NCI-H1417 treated with DMSO at 0.1 percent for 48 hours (cell line): ENCODE measurements at regions not wholly inside any gene's neighbourhood (a gene's known extent, or its start where the extent isn't known, plus 50 kb on each side); places are given as distances from the start of the nearest gene placed in this dataset.
"Not testable (repeated sequence)": the region's sequence is repeated elsewhere in the genome, so short reads cannot be mapped to it uniquely, and the experiment has no call there.

Experiments
- DNase-seq: peaks from one replicate; lab custom pipeline; 2025; lab: John Stamatoyannopoulos, UW

DNA sequence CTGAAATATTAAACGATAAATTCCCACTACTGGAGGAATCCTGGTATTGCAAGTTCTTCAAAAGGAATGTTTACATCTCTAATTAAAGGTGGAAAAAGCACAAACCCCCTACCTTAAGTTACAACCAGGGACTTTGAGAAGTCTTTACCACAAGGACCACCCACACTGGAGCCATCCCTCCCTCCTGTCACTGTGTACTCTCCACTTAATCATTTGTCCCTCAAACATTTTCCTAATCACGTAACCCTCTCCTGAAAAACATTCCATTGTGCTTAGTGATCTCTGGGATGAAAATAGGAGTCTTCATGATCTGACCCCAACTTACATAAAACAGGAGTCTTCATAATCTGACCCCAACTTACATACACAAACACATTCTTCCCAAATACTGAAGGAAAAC, 85.7 kb downstream of the SUCLG1 start:
- no peak for DNase-seq

DNA sequence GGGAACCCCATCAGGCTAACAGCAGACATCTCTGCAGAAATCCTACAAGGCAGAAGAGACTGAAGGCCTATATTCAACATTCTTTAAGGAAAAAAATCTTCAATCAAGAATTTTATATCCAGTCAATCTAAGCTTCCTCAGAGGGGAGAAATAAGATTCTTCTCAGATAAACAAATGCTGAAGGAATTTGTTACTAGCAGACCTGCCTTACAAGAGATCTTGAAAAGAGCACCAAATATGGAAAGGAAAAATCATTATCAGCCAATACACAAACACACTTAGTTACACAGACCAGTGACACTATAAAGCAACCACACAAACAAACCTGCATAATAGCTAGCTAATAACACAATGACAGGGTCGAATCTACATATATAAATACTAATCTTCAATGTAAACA, 96.5 kb downstream of the SUCLG1 start:
- no peak for DNase-seq

DNA sequence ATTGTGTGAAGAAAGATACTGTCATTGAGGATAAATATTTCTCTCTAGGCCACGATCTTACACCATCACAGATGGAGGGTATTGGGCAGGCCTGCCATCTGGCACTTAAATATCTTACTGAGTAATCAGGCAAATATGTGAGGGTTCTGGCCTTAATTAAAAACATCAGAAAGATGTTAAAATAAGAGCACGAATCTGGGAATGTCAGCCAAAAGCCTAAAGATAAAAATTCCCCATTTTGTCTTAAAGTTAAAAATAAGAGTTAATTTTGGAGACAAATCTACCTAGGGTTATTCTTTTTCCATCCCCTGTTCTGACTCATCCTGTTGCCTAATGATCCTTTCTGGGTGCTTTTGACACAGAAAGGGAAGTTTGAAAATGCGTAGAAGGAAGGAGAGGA, 121.0 kb downstream of the SUCLG1 start:
- DNase-seq = no peak

DNA sequence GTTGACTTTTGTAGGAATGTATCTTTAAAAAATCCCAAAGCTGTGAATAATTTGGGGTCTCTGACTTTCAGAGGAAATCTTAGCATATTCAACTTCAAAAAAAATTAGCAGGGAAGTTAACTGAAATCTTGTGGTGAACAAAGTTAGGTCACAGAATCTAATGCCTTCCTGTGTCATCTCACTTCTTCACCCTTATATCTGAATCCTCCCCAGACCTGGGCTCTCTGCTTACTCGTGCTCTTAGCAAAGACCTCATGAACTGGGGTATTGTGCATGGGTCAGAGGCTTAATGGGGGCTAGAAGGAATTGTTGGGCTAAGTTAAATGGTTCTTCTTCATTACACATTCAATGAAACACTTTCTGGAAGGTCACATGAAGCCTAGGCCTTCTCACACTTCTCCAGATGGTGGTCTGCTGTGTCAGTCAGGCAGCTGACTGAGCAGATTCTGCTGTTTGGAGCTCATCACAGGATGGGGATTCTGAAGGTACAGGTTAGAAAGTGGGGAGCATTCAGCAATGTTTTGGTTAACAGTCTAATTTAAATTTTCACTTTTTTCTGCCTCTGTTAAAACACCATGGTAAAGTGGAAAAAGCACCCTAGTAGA, 131.3 kb downstream of the SUCLG1 start:
- no peak for DNase-seq

DNA sequence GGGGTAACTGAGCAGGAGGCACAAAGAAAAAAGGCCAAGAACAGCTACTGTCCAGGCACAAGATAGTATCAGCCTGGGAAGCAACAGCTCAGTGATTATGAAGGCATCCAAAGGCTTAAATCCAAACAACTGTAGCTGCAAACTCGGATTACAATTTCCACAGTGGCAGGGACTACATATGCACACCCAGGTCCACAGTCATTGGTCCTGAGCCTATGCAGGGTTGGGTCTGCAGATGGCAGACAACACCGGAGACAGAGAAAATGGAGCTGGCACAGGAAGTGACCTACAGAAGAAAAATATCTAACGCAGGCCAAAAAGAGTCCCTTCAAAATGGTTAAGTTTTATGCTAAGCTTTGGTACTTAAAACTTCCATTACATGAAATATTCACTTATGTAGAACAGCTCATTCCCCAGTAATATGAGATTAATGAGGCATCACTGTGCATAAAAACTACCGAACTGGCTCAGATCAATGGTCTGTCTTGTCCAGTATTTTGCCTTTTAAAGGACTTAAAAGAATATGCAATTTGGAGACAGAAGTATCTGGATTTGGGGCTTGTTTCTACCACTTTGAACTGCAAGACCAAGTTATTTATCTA, 132.1 kb downstream of the SUCLG1 start:
- no peak for DNase-seq

DNA sequence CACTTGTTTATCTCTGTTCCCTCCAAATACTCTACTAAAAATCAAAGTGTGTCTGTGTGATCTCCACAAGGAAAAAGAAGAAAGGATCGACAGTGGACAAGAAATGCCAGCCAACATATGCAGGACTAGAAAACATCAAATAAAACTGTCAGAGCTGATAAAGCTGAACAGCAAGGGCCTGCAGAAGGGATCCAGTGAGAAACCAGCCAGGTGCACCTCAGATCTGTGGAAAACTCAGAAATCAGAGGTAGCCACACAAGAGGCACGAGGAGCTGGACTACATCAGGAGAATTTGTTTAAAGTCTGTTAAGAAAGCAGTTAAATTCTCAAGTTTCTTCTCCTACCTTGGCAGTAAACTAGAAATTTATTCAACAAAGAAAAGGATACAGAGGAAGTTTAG, 135.2 kb downstream of the SUCLG1 start:
- DNase-seq = no peak

DNA sequence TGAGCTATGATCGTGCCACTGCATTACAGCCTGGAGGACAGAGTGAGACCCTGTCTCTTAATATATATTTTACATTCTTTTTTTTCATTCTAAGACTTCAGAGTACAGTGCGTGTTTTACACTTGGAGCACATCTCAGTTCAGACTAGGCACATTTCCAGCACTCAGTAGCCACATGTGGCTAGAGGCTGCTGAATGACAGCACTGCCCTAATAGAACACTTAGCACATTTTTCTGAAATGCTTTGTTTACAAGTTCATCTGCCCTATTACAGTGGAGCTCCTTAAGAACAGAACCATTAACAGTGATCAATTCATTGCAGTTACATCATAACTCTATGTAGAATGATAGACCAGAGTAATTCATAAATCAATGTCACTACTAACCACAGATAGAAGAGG, 138.1 kb downstream of the SUCLG1 start:
- DNase-seq = no peak

DNA sequence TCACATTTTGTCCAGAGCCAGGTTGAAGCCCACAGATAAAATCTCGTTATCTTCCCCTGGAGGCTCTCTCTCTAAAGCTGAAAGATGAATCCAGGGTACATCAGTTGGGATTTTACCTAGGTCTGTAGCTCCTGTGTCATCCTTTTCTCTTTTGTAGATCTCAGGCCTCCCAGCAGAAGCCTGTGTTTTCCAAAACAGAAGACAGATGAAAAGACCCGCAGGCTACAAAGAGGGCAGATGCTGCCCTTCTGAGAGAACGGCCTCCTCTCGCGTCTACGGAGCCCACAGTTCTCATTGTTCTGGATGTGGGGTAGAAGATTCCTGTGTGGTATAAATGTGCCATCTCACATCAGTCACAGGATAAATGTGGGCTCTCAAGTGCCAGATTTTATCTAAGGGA, 139.5 kb downstream of the SUCLG1 start:
- no peak for DNase-seq

DNA sequence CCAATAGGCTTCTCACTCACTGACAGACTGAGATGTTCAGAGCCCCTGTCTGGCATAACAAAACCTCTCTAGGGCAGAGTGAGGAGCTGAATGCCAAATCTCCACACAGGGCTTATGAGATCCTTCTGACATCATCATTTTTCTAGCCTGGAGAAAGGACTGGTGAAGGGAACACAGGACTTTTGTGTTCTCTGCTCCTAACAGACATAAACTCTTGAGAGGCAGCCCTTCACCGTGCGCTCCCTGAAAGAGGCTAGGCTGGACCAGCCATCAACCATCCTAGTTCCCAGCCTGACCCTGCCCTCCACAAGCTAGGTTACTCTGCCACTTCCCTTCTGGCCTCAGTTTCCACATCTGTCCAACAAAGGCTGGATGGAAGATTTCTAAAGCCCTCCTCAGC, 141.9 kb downstream of the SUCLG1 start:
- DNase-seq = no peak

DNA sequence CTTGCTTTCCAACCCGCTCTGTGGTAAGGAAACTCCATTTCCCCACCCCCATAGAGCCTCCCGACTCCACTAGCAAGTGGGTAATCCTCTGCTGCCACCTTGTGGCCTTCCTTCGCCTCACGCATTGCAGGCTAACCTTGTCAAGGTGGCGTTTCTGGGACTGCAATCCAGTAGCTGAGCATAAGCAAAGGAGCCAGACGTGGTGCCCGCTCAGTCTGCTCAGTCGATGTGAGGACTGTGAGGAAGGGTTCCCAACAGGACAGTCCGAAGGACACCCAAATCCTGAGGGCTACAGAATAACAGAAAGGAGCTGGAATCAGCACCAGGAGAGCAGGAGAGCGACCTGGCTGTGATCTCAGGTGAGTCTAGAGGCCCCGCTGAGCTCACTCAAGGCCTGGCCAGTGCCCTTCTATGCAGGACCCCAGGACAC, 144.2 kb downstream of the SUCLG1 start:
- DNase-seq = no peak

DNA sequence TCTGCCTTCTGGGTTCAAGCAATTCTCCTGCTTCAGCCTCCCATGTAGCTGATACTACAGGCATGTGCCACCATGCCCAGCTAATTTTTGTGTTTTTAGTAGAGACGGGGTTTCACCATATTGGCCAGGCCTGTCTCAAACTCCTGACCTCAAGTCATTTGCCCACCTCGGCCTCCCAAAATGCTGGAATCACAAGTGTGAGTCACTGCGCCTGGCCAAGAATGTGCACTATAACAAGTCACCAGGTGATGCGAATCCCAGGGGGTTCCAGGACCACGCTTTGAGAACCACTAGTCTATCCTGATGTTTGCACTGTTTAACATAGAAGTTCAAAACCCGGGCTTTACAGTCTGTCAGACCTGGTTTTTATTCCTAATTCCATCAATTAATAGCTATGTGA, 144.8 kb downstream of the SUCLG1 start:
- no peak for DNase-seq

DNA sequence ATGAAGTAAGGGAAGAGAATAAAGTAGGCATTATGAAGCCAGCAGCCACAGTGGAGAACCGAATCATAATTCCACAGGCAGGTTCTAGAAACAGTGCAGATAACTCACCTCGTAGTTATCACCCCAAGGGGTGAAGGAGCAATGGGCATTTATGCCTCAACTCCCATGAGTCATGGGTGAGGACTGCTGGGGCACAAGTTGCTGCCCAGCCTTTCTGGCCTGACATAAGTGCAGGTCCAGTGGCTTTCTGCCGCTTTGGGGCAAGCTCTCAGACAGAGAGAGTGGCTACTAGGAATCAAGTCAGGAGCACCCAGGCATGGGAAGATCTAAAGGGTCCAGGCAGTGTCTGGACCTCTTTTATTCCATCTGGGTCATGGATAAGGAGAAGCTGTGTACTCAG, 149.8 kb downstream of the SUCLG1 start:
- no peak for DNase-seq

DNA sequence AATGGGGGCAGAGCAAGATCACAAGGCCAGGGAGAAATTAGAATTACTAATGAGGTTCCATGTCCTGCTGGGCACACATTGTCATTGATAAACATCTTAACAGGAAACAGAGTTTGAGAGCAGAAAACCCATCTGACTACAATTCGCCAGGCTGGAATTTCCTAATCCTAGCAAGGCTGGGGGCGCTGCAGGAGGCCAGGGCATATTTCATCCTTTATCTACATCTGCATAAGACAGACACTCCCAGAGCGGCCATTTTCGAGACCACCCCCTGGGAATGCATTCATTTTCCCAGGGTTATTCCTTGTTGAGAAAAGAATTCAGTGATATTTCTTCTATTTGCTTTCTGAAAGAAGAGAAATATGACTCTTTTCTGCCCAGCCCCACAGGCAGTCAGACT, 152.7 kb downstream of the SUCLG1 start:
- DNase-seq = no peak

DNA sequence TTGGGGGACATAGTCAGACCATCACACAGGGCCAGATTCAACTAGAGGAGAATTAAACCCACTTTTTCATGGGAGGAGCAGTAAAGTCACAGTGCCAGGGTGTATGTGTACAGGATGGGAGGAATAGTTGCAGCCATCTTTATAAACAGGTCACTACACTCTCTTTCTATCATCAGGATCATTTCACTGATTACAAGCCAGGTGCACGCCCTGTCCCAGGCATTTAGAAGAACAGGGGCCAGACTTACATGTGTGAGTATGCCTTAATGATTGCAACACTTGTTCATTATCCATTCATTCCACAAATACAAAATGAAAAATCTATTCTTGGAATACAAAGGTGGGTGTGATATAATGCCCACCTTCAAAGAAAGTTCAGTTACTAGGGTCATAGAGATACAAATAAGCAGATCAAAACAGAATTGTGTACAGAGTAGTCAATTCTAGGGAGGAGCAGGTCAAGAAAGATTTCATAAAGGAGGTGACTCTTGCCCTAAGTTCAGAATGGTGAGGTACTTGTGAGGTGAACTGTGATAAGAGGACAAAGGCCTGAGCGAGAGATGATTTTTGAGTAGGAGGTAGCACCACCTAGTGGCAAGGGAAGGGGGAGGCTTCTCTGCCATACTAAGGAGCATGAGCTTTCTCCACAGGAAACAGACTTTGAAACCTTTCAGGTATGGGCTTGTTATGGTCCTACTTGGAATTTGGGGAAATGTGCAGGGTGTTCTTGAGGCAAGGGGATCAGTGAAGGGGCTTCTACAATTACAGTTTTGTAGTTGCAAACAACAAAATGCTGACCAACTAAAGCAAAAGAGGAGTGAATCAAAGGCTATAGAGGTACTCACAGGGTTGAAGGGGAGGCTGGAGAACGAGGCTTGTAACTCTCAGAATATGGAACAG, 156.3 kb downstream of the SUCLG1 start:
- no peak for DNase-seq

DNA sequence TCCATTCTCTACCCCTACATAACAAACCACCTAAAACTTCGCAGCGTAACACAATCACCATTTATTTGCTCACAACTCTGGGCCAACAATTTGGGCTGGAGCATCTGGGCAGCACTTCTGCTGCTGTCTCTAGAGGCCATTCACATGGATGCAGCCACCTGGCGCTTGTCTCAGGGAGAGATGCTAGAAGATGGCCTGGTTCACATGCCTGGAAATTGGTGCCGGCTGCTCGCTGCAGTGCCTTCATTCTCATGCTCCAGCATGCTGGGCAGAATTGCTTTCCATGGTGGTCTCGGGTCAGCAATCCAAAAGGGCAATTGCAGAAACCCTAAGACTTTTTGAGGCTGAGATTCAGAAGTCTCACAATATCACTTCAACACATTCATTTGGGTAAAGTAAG, 157.4 kb downstream of the SUCLG1 start:
- DNase-seq = no peak

DNA sequence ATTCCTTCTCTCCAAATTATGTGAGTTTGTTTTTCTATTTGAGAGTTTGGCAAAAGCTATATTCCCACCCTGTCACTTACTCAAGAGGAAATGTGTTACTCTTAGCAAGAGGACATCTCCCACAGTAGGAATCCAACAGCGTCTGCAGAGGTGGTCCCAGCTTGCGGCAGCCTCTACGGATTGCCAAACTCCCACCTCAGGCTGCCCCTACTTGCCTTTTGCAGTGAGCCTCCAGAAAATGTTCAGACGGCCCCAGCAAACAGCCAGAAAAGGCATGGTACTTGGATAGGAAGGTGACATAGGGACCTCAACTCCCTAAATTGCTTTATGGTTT, 158.4 kb downstream of the SUCLG1 start:
- DNase-seq = no peak

DNA sequence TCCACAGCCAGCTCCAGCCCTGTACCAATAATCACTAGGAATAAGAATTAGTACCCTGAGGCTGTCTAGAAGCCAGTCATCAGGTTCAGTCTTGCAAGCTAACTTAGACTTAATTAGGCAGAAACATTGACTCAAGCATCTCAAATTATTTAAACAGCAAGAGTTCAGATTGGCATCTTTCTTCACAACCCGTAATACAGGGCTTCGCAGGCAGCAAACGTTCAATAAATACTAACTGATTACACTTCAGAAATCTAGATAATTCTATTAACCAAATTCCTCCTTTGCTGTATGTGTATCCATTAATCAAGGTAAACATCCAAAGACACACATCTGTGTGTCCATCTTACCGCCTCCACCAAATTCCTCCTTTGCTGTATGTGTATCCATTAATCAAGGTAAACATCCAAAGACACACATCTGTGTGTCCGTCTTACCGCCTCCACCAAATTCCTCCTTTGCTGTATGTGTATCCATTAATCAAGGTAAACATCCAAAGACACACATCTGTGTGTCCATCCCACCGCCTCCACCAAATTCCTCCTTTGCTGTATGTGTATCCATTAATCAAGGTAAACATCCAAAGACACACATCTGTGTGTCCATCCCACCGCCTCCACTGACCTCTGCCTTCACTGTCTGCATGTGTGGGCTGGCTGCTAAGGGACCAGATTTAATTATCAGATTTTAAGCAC, 158.9 kb downstream of the SUCLG1 start:
- not testable (repeated sequence) for DNase-seq

DNA sequence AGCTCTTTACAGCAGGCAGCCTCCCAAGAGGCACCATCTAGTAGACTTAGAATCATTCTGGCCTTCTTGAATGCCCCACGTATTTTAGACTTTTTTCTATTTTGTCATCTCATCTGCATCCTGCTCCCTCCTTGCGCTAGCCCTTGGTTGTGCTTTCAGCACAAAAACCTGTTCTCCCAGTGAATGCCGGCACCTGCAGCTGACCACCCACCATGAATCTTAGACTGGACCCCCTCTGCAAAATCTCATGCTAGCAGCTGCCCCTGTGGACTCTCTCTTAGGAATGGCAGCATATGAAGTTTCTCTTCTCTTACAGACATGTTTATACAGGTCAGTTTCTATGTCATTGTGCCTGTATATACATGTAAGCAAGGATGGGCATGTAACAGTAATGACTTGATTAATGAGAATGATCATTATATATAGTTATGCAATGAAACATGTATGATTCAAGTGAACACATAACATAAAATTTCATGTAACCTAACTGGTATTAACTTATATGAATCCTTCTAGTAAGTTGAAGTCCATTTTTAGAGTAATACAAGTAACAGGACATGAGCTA, 159.8 kb downstream of the SUCLG1 start:
- no peak for DNase-seq

DNA sequence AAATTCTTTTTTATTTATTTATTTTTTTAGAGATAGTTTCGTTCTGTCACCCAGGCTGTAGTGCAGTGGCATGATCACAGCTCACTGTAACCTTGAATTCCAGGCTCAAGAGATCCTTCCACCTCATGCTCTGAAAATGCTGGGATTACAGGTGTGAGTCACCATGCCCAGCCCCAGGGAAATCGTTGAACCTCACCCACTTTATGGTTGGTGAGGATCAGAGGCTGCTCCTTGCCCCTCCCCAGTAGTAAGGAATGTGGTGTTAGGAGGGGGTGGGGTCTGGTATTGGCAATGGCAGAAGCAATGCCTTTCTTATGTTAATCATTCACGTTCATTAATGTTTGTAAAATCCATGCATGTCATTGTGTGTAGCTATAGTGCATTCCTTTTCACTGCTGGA, 161.9 kb downstream of the SUCLG1 start:
- no peak for DNase-seq

DNA sequence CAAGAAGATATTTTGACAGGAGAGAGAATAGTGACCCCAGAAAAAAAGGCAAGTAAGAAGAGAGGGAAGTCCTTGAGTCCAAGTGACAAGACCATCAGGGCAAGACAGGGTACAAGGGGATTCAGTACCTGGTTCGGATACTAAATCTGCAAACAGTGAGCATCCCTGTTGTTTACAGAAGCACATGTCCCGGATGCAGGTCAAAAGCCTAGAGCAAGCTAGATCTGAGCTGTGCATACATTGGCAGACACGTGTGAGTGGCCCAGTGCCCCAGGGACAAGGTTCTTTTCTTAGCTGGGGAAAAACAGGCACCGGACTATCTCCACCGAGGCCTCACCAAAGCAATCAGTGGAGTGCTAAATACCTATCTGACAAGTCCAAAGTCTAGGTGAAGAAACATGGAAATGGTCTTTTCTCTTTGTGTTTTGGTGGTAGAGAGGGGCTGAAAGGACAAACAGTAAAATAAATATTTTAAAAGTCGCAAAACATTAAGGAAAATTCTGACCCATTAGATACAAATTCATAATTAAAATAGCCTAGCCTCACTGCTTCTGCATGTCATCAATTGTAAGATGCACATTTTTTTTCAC, 165.2 kb downstream of the SUCLG1 start:
- DNase-seq = no peak

DNA sequence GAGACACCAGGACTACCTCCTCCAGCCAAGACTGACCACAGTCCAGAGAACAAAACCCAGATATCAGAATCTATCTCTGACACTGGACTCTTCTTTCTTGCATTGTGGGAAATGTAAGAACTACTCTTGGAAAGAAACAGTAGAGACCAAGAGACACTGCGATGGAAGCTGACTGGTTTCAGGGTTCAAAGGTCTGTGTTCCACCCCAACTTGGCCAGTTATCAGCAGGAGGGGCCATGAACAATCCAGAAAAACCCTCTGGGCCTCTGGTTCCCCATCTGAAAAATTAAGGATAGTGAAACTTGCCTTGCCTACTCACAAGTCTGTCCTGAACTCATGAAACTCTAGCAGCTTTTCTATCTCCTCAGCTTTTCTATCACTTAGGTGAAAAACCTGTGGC, 166.5 kb downstream of the SUCLG1 start:
- DNase-seq = no peak

DNA sequence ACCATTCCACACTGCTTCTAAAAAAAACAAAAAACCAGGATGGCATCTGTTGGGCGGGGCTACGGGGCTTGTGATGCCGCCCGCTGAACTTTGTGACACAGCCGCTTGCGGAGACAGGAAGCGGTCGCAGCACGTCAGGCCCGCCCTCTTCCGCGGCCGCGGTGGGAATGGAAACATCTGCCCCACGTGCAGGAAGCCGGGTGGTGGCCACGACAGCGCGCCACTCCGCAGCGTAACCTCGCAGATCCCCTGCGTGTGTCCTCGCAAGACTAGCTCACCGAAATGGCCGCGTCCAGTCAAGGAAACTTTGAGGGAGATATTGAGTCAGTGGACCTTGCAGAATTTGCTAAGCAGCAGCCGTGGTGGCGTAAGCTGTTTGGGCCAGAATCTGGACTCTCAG, 168.5 kb downstream of the SUCLG1 start:
- DNase-seq = no peak
